Activated CD4-positive, alpha-beta T cell treated with anti-CD3 and anti-CD28 coated beads for 48 hours (primary cell): ENCODE measurements at regions not wholly inside any gene's neighbourhood (a gene's known extent, or its start where the extent isn't known, plus 50 kb on each side); places are given as distances from the start of the nearest gene placed in this dataset.

ENCODE experiments used
- DNase-seq: peaks from one replicate; pipeline ENCODE4 v3.0.0-alpha.2; 2020

- DNase-seq = no peak
Measured at GRCh38 chr11:110773442-110773841, 61.2 kb upstream of the ARHGAP20 start.

- no peak for DNase-seq
Measured at GRCh38 chr11:110772863-110773262, 60.6 kb upstream of the ARHGAP20 start.

GRCh38 chr11:110766316-110766715 is 54.1 kb upstream of the ARHGAP20 start:
- DNase-seq = no peak

- DNase-seq = no peak
Measured at GRCh38 chr11:110764485-110764884, 52.2 kb upstream of the ARHGAP20 start.

- no peak for DNase-seq
Measured at GRCh38 chr11:110763249-110764011, 51.2 kb upstream of the ARHGAP20 start.

GRCh38 chr11:110762590-110762989 is 50.4 kb upstream of the ARHGAP20 start:
- no peak for DNase-seq
